ENCODE measurements at regions not wholly inside any gene's neighbourhood (a gene's known extent, or its start where the extent isn't known, plus 50 kb on each side); places are given as distances from the start of the nearest gene placed in this dataset.

- DNase-seq, result no peak
These were observed 116.0 kb upstream of the SLC28A3 start for GRCh38 chr9:84456527-84456926.

GRCh38 chr9:84460695-84461094 is 120.1 kb upstream of the SLC28A3 start:
- no peak for DNase-seq

- no peak for DNase-seq
These were observed 122.7 kb upstream of the SLC28A3 start for GRCh38 chr9:84463272-84463671.

GRCh38 chr9:84466580-84467285 is 126.2 kb upstream of the SLC28A3 start:
- no peak for DNase-seq

- no peak for DNase-seq
These were observed 131.3 kb upstream of the SLC28A3 start for GRCh38 chr9:84471816-84472215.

GRCh38 chr9:84478996-84479395 is 138.4 kb upstream of the SLC28A3 start:
- DNase-seq, result no peak

- DNase-seq, result no peak
These were observed 139.5 kb upstream of the SLC28A3 start for GRCh38 chr9:84480071-84480470.

GRCh38 chr9:84481231-84481630 is 140.7 kb upstream of the SLC28A3 start:
- DNase-seq, result no peak

- no peak for DNase-seq
These were observed 141.2 kb upstream of the SLC28A3 start for GRCh38 chr9:84481636-84482218.

GRCh38 chr9:84482607-84483006 is 142.0 kb upstream of the SLC28A3 start:
- no peak for DNase-seq

GRCh38 chr9:84484172-84484571 is 143.6 kb upstream of the SLC28A3 start:
- no peak for DNase-seq

- no peak for DNase-seq
These were observed 145.0 kb upstream of the SLC28A3 start for GRCh38 chr9:84485539-84485938.

- no peak for DNase-seq
These were observed 146.1 kb upstream of the SLC28A3 start for GRCh38 chr9:84486663-84487062.

- DNase-seq, result no peak
These were observed 149.8 kb upstream of the SLC28A3 start for GRCh38 chr9:84490206-84490841.

GRCh38 chr9:84490842-84491325 is 150.3 kb upstream of the SLC28A3 start:
- DNase-seq, result no peak

GRCh38 chr9:84492366-84493159 is 152.0 kb upstream of the SLC28A3 start:
- DNase-seq, result peak; percentile 20

GRCh38 chr9:84493284-84493947 is 152.9 kb upstream of the SLC28A3 start:
- DNase-seq, result no peak

GRCh38 chr9:84499969-84500582 is 159.5 kb upstream of the SLC28A3 start:
- DNase-seq, result no peak

GRCh38 chr9:84500826-84501225 is 160.3 kb upstream of the SLC28A3 start:
- no peak for DNase-seq

- no peak for DNase-seq
These were observed 161.0 kb upstream of the SLC28A3 start for GRCh38 chr9:84501587-84501986.

GRCh38 chr9:84502066-84502465 is 161.5 kb upstream of the SLC28A3 start:
- DNase-seq, result no peak

GRCh38 chr9:84504360-84504759 is 163.8 kb upstream of the SLC28A3 start:
- DNase-seq, result no peak

Measured in skin of body (tissue), 1 donor.